ENCODE measurements at regions not wholly inside any gene's neighbourhood (a gene's known extent, or its start where the extent isn't known, plus 50 kb on each side); places are given as distances from the start of the nearest gene placed in this dataset.

DNA sequence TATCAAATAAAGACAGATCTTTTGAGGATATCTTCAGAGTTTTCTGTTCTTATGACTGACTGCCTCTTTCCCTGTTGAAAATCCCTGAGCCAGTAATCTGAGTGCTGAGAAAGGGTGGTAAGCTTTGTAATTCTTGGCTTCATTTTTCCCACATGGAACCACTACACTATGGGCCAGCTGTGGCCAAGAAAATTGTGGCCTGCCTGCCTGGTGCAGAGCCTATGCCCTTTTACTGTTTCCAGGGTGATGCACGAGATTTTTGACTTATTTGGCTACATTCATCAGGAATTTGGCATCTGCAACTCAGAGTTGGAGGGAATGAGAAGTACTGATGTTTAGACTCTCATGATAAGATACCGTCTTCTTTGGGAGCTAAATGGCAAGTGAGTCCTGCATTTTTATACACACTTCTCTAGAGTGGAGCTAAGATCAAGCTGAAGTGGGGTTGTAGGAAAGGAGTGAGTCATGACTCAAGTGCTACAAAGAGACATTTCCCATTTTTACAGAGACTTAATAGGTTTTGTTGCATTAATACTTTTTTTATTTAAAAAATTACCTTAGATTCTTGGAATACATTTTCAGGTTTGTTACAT is 328.2 kb upstream of the CDH7 start:
- TF ChIP-seq POLR2A (IDR thresholded peaks at IDR 0.05; ENCODE audit: low read length), result no peak
- no peak for TF ChIP-seq GATA1 (IDR thresholded peaks at IDR 0.05; ENCODE audit: low read depth, low read length)
